HG02938 (cell line): ENCODE measurements at regions not wholly inside any gene's neighbourhood (a gene's known extent, or its start where the extent isn't known, plus 50 kb on each side); places are given as distances from the start of the nearest gene placed in this dataset.

Experiments used
- ATAC-seq: cut with Tn5 transposase; IDR thresholded peaks from one replicate; pipeline ENCODE4 v1.9.1; 2021; ENCODE audit warnings: mild to moderate bottlenecking, moderate library complexity; ENCODE audit not compliant: unreplicated experiment

- ATAC-seq = no peak
Measured at GRCh38 chr14:58941629-58942028, 246.8 kb upstream of the DAAM1 start.

GRCh38 chr14:58942516-58942915 is 246.0 kb upstream of the DAAM1 start:
- no peak for ATAC-seq

DNA sequence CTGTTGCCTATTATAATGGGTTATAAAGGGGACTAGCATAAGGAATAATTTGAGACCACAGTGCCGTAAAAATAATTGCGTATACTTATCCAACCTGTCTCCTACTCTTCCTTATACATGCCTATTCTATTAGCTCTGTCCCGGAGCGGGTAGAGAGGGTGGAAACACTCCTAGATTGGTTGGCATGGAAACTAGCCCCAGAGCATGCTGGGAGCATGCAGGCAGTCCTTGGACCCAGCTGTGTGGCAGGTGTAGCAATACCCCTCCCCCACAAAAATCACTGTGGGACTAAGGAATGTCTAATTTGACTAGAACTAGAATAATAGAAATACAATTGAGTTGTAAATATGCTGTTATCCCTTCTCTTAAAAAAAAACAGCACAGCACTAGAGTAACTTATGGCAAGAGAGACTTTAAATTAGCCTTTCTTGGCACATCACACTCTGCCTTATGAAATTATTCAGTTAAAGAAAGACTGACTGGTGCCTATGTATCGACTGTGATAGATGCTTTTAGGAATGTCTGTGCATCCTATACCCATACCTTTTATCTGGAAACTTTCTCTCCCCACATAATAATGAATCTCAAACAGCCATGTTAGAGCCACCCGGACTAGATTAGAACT is 244.0 kb upstream of the DAAM1 start:
- no peak for ATAC-seq

GRCh38 chr14:58944968-58945356 is 243.5 kb upstream of the DAAM1 start:
- no peak for ATAC-seq

DNA sequence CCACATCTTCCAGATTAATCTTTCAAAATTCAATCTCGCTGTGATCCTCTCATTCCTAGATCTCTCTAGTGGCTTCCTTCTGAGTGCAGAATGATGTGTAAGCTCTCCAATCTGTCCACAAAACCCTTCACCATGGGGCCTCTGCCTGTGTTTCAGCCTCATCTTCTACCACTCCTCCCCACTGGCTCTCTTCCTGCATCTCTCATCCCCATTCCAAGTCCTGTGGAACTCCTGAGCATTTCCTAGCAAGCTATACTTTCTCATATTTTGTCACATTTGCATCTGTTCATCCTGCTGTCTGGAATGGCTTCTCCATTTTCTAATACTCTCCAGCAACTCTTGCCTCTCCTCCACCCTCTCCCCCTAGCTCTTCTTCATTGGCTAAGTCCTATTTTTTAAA is 242.0 kb upstream of the DAAM1 start:
- no peak for ATAC-seq

DNA sequence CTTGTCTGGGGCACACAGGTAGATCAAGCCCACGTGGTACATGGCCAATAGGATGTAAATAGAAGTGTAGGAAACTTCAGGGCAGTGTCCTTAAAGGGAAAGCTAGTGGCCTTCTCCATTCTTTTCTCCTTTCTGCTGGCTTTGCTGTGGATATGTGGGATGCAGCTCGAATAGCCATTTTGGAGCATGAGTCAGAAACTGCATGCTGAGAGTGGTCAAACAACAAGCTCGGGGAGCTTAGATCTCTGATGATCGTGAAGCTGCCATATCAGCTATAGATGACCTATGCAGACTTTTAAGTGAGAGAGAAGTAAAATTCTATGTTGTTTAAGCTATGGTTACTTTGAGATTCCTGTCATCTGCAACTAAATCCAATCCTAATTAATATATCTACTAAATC is 241.3 kb upstream of the DAAM1 start:
- ATAC-seq = no peak

- ATAC-seq = no peak
Measured at GRCh38 chr14:58947814-58948445, 240.5 kb upstream of the DAAM1 start.

DNA sequence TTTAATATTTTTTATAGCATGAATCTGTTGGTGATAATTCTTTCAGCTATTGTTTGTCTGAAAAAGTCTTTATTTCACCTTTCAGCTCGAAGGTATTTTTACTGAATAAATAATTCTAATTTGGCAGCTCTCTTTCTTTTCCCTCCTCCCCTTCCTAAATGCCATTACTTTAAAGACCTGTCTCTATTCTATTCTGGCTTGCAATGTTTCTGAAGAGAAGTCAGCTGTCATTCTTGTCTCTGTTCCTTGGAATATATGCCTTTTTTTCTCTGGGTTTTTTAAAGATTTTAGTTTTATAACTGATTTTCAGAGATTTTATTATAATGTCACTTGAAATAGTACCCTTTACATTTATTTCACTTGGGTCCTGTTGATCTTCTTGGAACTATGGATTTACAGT is 237.9 kb upstream of the DAAM1 start:
- ATAC-seq = no peak

DNA sequence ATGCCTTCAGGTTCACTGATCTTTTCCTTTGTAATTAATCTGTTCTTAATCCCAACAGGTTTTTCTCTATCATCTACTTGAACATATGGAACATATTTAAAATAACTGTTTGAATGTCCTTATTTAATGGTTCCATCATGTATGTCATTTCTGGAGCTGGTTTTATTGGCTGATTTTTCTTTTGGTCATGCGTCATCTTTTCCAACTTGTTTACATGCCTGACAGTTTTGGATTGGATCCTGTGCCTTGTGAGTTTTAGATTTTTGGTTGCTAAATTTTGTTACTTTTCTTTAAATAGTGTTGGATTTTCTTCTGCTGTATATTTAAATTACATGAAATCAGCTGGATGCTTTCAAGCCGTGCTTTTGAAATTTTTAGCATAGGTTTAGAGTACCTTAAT is 237.3 kb upstream of the DAAM1 start:
- ATAC-seq = no peak

DNA sequence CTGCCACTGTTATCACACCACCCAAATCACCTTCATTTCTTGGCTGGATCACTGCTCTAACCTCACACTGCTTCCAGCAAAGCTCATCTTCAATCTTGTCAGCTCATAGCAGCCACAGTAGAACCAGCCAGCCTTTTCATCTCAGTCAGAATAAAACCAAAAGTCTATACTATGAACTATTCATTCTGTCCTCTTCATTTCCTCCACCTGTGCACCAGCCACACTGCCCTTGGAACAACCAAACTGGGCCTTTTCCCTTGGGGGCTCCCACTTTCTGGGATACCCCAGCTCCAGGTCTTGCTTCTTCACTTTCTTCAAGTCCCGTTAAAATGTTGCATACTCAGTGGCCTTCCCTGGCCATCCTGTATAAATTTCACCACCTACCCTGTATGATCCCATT is 234.4 kb upstream of the DAAM1 start:
- peak; percentile 42 for ATAC-seq

DNA sequence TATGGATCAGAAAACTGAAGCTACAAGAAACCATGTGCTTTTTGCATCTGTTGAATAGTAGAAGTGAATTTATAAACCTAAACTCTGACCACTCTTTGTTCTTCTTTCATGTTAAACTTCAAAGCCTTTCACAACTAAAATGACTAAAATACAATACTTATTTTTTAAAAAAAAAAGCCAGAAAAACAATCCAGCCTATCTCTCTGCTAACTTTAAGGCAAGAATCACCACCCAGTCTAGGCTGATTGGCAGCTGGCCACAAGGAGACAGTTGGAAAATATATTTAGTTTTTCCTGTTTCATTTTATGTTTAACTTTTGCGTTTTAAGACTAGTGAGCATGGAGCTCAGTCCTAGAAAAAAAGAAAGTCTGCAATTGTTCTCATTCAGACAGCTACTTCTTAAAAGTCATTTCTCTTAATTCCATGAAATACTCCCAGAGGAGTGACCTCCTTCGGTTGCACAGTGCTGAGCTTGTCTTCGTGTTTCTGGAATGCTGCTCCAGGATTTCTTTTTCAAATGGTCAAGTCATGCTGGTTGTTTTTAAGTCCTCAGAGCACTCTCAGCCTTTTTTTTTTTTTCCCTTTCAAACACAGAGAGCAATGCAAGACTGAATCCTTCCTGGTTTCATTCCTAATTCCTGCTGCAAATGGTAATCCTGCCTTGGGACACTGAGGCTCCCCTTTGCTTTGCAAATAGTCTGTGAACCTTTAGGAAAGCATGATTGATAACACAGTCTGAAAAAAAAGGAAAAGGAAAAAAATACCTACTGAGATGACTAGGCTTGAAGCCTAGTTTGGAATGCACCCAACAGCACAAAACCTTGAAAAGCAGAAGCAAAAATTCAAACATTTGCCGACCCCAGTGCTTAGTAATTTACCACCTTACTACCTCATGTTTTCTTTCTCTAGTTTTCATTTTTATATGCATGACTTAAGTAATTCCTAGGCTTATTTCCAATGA is 233.3 kb upstream of the DAAM1 start:
- ATAC-seq = peak; percentile 43

- no peak for ATAC-seq
Measured at GRCh38 chr14:58961045-58961731, 227.3 kb upstream of the DAAM1 start.

GRCh38 chr14:58963873-58964597 is 224.4 kb upstream of the DAAM1 start:
- ATAC-seq = no peak

GRCh38 chr14:58964598-58964928 is 223.9 kb upstream of the DAAM1 start:
- no peak for ATAC-seq

GRCh38 chr14:58965601-58966000 is 222.9 kb upstream of the DAAM1 start:
- ATAC-seq = no peak

DNA sequence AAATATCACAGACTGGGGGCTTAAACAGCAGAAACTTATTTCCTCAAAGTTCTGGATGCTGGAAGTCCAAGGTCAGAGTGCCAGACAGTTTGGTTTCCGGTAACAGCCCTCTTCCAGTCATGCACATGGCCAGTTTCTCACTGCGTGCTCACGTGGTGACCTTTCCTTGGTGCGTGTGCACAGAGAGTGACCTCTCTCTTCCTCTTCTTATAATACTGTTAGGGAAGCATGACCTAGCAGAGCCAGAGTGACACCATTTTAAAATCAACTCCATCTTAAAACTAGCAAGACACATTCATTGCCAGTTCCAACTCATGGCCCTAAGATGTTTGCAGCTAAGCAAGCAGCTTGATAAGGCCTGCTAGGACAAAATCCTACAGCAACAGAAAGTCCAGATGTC is 221.5 kb upstream of the DAAM1 start:
- no peak for ATAC-seq

DNA sequence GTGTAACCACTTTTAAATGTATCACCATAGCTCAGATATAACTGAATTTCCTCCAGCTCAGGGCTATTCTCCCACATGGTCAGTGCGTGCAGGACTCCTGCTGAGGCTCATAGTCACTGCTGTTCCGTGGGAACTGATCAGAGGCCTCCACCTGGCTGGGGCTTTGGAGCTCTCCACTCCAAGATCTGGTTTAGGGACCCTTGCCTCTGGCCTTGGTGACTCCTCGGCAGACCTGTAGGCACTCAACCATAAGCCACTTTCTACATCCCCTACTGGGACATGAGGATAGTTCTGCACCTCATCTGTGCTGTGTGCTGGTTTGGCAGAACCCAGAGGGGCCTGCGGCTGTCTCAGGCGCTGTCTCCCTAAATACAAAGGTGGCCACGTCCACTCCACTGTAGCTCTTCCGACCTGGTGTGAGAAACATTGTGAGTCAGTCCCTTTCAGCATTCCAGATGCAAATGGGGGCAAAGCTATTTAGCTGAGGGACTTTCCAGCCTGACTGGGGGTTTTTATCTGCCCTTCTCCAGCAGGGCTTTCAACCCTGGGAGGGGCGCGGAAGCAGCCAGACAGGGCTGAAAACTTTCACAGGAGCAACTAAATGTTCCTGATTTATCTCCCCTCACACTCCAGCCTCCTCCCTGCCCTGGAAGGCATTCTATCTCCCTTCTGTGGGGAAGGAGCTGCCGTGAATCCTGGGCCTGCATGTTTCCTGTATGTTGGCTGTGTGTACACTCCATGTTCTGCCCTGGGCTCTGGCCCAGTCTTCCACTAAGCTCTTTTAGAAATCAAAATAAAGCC is 218.3 kb upstream of the DAAM1 start:
- ATAC-seq = no peak

GRCh38 chr14:58972233-58973017 is 216.0 kb upstream of the DAAM1 start:
- ATAC-seq = no peak

DNA sequence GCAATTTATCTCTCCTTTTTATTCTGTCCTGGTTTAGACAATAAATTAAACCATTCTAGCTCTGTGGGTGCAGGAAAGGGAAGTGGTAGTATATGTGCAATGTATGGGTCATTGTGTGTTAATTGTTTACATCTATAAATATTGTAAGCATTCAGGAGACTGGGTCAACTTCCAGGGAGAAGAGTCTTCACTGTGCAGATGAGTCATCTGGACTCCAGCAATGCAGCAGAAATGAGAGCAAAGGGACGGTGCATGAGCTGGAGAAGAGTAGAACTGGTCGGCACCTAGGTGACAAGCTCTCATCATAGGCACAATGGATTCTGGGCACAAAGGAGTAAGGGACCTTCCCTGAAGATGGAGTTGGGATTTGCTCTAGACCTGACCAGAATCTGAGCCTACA is 211.1 kb upstream of the DAAM1 start:
- no peak for ATAC-seq
